ENCODE measurements at regions not wholly inside any gene's neighbourhood (a gene's known extent, or its start where the extent isn't known, plus 50 kb on each side); places are given as distances from the start of the nearest gene placed in this dataset.

DNA sequence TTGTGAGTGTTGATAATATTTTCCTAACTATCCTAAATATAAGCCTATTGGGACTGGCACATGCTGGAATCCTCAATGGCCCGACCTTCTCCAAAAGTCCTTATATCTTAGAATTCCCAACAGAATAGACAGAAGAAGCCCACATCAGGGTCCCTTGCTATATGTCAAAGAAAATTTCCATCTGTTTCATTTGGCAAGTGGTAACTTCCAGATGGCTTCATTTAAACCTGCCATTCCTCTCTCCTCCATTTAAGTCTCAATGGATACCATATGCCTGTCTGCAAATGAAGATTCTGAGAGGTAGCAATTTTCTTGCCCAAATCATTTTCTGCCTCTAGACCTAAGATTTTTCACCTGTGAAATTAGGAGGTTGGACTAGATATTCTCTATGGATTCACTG is 73.1 kb upstream of the KCNA4 start:
- no peak for DNase-seq (ENCODE audit: low read depth)

DNA sequence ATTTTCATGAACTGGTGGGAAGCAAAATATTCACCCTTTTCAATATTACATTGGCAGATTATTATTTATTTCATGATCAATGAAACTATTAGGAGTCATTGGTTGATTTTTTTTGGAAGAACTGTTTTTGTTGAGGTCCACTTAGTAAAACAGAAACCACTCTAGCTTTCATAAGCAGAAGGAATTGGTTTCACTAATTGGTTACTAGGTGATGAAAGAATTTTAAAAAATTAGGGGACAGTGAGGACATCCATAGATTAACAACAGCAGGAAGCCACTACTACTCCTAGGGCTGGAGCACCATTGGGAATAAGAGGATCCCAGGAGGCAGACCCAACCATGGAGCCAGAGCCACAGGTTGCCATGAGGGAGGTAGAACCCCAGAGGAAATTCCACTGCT is 74.4 kb upstream of the KCNA4 start:
- no peak for DNase-seq (ENCODE audit: low read depth)

DNA sequence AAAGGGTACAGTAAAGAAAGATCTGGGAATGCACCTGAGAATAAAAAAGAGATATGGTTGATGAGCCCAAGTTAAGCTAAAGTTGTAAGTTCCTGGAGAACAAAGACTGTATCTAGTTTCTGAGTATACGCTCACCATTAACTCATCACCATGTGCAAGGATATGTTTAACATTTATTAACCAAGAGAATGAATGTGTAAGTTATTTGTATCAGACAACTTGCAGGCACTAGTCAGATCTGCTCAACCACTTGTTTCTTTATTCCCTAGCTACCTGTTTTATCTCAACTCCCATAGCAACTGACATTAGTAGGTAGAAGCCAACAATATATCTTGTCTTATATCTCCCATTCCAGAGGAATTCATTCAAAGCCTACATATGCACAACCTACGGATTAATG is 74.9 kb upstream of the KCNA4 start:
- DNase-seq (ENCODE audit: low read depth): no peak

DNA sequence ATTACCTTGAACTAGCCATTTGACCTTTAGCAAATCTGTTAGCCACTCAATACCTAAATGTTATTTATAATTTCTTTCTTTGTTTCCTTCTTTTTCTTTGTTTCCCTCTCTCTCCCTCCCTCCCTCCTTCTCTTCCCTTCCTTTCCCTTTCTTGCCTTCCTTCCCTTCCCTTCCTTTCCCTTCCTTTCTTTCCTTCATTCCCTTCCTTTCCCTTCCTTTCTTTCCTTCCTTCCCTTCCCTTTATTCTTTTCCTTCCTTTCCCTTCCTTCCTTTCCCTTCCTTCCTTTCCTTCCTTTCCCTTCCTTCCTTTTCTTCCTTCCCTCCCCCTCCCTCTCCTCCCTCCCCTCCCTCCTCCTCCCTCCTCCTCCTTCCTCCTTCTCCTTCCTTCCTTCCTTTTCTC is 75.7 kb upstream of the KCNA4 start:
- no peak for DNase-seq (ENCODE audit: low read depth)

DNA sequence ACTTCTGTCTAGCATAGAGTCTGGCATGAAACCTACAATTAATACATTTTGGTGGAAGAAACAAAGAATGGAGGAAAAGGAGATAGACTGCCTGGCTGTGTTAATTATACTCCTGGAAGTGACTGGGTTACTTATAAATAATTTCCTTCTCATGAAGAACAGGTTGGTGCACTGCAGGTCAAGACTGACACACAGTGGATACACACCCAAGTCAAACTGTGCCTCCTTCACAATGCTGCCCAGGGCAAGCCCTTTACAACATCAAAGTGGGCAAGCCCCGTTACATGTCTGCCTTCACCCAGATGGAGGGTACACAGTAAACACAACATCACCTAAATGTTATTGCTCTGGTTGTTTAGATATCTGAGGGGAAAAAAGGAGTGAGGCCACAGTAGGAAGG is 83.7 kb upstream of the KCNA4 start:
- DNase-seq (ENCODE audit: low read depth): no peak

DNA sequence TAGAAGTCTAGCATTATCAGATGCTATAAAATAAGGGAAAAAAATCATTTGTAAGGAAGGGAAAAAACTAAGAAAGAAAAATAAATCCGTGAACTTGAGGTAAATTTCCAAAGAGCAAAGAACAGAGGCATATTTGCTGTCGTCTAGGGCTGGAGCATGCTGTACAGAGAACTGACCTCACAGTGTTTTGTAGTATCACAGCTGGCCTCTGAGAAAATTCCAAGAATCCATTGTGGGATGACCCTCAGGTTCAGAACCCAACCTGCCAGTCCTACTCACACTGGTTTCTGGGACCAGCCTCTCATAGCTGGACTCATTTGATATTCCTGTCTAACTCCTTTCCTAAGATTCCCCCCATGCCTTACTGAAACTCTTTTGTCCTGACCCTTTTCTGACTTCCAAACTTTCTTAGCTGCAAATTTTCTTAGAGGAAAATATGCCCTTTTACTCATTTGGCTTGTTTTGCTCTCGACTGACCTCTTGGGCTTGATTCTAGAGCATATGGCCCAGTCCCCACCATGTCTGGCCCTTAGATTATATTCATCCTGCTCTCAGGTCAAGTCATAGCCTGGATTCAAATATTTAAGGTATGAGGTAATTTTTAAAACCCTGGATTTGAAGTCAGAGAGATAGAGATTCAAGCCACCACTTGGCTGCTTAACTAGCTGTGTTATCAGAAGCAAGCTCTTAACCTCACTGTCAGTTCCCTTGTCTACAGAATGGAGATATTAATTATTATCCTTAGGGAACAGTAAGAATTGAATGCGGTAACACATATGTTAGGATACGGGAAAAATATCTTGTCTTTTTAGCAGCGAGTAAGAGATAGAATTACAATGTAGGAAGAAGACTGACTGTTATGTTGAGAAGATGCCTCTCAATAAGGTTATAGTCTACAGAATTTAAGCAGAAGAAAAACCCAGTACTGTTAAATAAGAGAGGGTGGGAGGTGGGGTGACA is 89.7 kb upstream of the KCNA4 start:
- no peak for DNase-seq (ENCODE audit: low read depth)

DNA sequence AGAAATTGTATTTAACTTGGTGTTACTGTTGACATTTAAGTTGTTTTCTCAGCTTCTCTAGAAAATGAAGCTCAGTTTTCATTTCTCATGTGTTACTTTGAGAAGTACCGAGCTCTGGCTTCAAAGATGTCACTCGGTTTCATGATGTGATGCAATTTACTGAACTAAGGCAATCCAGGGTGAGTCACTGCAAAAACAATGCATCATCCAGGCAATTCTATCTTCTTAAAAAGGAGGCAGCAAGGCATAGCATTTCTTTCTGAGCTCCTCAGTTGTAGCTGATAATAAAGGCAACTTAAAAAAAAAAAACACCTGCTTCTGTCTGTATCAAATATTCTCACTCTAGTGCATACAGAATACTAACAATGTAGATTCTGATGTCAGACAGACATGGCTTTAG is 91.1 kb upstream of the KCNA4 start:
- peak; percentile 13 for DNase-seq (ENCODE audit: low read depth)

DNA sequence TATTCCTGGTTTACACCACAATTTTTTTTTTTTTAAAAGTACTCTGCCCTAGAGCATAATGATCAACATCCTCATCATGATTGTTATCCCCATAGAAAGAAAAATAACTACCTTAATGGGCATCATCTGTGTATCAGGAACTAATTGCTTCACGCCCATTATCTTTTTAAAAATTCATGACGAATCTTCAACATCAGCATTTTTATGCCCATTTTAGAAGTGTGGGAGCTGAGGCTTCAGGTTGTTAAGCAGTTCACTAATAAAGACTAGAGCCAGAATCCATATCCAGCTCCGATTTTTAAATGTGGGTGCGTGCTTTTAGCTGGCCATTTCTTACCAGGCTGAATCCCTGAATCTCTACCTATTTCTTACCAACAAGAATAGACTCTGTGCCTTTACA is 92.9 kb upstream of the KCNA4 start:
- no peak for DNase-seq (ENCODE audit: low read depth)

DNA sequence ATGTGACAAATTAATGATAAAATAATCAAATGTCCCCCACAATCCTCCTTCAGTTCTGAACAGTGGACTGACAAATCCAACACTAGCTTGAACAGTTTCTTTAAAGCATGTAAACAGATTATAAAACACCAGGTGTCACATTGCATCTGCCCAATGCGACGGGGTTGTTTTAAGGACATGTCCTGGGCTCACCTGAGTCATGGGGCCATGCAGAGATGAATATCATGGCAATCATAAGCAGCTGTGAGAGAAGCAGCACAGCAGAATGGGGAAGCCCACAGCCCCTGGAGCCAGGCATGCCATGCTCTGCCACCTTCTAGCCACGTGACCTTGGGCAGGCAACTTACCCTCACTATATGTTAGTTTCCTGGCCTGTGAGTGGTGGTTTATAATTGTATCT is 93.9 kb upstream of the KCNA4 start:
- DNase-seq (ENCODE audit: low read depth): no peak

DNA sequence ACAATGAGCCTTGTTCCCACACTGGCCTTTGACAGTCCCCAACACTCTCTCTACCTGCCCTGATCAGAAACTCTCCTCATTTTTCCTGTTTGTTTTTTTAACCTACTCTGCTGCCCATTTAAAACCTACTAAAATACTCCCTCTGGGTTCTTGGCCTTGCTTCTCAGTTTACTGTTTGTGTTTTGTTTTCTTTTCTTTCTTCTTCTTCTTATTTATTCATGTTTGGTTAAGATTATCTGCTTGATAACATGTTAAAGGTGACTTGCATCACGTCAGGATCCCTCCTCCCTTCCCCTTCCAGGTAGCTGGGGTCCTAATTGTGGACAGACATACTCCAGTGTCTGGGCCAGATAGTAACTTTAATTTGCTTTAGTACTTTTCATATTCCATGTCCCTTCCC is 95.0 kb upstream of the KCNA4 start:
- DNase-seq (ENCODE audit: low read depth): no peak

DNA sequence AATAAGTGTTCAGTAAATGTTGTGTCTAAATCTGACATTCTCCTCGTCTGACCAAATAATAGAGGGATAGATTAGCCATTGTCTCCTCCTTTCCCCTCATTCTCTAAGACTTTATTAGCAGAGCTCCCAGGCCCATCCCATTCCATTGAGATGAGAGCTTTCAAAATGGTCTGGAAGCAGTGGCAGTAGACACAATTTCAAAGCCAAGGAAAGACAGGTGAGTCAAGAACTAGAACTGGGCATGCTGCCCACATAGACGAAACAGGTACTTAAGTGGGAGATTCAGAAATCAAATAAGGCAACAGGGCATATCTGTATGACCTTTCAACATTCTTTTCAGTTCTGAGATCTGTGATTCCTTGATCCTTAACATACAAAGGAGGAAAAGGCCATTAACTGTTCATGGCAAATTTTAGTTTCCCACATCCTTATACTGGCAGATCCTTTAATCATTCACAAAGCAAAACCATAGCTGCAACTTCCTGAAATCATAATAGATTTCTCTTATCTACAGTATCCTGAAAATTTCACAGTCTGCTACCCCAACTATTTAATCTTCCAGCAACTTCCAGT is 96.6 kb upstream of the KCNA4 start:
- DNase-seq (ENCODE audit: low read depth): no peak

DNA sequence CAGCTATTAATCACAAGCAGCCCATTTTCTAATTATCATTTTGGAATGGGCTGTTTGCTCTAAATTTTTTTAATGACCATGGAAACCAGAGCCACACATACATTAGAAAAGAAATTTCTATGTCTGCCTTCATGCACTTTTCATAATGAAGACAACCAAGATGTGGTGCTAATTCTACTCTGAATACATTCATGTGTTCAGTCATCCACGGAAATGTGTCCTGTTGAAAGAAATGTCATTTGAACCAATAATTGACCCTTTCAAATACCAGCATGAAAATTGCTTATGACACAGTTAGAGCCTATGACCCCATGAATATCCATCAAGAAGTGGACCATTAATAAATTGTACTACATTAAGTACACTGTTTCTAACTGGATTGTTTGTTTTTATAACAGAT is 99.7 kb upstream of the KCNA4 start:
- no peak for DNase-seq (ENCODE audit: low read depth)

DNA sequence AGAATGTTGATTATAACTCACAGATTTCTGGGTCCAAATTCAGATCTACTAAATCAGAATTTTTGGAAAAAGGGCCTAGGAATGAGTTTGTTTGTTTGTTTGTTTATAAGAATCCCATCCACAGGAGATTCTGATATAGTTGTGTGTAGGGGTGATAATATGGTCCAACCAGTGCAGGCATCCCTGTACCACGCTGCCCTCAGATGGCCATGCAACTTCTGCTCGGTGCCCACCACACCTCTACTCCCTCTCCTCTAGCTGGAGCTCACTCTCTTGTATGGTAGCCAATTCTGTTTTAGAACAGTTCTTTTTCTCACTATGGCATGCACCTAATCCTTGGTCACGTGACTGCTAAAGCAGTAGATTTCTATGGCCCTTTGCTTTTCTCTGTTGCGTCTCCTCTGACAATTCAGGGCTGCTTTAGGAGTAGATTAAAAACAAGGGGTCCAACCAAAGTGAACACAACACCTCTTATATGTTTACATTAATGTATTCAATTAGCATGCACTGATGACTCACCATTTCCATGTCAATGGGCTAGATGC is 103.3 kb upstream of the KCNA4 start:
- DNase-seq (ENCODE audit: low read depth): no peak

DNA sequence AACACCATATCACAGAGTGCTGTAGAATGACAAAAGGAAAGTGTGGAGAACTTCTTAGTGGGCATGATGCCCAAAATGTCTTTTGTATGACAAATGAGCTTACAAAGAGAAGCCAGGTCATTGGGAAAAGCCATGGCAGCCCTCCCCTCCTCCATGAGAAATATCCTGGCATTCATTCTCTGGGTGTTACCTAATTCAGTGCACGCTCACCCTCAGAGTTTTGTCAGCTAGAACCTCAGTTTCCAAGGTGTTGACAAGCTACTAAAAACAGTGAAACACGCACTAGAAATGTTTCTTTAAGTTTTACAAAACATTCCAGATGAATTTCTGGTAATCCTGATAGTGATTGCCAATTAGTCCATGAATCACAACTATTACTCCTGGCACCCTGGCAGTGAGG is 105.4 kb upstream of the FSHB start:
- no peak for DNase-seq (ENCODE audit: low read depth)

DNA sequence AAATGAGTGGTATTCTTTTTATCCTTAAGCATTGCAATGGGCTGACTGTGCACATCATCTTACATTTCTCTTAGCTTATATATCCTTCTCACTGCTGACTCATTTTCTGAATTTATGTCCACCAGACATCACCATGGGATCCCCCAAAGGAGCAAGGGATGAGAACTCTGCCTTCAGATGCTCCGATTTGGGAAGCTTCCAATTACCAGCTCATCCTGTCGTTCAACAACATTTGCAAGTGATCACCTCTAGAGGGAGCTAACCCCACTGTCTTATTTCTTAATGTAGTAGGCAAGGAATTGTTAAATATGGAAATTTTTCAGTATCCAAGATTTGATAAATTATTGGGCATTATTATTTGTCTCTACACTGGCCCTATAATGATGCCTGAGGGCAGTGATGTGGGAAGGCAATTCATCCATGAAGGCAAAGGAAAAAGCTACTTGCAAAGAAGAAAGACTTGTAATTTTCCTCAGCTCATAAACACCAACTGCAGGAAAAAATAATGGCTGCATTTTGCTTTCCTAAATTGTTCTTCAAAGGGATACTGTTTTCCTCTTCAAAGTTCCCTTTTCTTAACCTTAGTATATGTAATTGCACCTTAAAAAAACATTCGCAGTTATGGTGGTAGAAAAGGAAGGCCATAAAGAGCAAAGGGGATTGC is 102.4 kb upstream of the FSHB start:
- DNase-seq (ENCODE audit: low read depth): peak; percentile 49

DNA sequence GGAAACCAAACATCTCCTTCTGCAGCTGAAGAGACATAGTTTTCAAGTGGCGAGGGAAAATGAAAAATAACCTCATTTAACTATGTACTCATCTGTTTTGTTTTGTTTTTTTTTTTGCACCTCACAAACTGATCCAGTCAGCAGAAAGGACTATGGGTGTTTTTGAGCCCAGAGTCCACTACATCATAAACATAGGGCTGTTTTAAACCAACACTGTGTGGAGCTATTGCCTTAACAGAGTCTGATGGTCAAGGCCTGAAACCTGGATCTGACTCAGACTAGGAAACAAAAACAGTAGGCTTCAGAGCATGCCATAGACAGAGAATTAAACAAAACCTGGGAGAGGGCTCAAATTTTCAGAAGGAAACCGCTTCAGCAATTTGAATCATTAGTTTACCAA is 99.3 kb upstream of the FSHB start:
- no peak for DNase-seq (ENCODE audit: low read depth)

DNA sequence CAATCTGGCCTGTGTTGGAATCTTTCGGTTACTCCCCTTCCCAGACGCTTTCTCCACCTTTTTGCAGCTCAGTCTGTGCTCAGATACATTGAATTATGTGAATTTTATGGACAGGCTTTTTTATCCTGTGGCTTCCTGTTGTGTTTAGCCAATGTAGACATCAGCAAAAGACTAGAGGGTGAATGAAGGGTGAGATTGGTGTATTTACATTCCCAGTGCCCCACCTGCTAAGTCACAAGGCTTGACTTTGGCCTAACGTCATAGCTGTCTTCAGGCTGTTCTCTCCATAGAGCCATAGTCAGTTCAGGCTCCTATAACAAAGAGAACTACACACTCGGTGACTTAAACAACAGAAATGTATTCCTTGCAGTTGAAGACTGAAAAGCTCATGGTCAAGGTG is 97.5 kb upstream of the FSHB start:
- no peak for DNase-seq (ENCODE audit: low read depth)

DNA sequence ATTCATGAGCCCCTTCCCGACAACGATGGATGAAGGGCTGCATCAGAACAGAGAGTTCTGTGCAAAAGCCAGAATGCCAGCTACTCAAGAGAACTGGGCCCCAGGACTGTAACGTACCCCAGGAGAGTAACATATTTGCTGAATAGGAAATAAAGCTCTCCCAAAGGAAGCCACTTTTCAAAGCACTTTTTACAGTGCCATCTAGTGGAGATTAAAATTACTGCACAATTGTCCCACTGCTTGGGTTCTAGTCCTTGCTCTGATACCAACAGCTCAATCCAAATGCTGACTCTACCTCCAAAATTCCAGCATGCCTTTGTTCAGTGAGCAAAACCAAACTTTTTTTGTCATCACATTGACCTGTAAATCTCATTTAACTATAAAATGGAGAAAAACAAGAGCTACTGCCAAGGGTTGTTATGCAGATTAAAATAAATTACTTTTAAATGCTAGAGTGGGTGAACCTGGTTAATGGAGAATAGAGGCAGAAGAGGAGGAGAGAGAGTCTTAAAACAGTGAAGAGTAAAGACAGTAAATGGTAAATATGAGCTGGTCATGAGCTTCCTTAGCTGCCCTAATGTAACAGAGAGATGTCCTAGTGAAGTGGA is 87.6 kb upstream of the FSHB start:
- peak; percentile 24 for DNase-seq (ENCODE audit: low read depth)

DNA sequence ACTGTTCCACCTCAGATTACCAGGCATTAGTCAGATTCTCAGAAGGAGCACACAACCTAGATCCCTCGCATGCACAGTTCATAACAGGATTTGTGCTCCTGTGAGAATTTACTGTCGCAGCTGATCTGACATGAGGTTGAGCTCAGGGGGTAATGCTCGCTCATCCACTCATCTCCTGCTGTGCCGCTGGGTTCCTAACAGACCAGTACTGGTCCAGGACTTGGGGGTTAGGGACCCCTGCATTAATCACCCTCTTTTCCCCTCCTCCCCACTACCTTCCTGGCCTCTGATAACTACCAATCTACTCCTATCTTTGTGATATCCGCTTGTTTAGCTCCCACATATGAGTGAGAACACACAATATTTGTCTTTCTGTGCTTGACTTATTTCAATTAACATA is 83.5 kb upstream of the FSHB start:
- no peak for DNase-seq (ENCODE audit: low read depth)

DNA sequence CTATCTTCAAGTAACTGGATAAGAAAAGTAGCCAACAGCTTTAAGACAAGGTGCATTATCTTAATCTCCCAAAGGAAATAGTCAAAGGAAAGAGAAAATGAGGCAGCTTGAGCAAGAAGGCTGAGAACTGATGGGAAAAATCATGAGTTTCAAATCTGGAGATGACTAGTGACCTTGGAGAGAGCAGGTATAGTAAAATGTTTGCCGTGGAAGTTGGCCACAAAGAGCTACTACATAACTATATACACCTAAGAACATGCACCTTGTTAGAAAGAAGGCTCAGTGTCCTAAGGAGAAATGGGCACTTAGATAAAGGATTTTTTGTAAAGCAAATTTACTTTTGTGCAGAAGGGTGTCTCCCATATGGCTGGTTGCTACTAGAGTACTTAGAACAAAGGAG is 80.8 kb upstream of the FSHB start:
- DNase-seq (ENCODE audit: low read depth): no peak

DNA sequence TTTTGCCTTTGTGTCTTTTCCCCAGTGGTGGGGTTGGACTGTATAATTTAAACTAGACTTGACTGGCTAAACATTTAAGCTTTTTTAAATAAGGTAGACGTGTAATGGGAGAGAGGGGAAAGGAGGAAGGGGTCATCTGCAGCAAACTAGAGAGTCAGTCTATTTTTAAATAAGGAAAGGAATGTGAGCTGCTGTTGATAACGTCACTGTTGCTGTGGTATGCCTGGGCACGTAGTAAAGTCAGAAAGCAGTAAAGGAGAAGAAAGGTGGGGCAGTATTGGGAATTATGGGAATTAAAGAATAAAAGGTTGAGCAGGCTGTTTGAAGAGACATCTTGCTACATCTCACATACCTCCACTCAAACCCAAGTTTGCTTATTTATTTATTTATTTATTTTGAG is 80.4 kb upstream of the FSHB start:
- DNase-seq (ENCODE audit: low read depth): no peak

DNA sequence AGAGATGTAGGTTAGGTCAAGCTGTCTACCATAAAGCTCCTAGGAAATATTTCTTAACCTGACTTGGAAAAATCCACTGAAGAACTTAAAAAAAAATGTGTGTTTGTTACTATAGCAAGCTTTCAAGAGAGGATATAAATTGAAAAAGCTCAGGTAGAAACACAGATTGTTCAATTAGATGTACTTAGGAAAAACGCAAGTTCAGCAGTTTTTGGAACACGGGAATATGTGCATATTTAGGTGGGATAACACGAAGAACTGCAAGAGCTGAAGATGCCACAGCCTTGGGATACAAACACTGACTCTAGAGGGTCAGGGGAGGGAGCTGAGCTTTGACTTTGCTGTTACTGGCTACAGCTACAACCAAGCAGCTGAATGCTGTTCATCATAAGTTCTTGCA is 77.8 kb upstream of the FSHB start:
- DNase-seq (ENCODE audit: low read depth): no peak

DNA sequence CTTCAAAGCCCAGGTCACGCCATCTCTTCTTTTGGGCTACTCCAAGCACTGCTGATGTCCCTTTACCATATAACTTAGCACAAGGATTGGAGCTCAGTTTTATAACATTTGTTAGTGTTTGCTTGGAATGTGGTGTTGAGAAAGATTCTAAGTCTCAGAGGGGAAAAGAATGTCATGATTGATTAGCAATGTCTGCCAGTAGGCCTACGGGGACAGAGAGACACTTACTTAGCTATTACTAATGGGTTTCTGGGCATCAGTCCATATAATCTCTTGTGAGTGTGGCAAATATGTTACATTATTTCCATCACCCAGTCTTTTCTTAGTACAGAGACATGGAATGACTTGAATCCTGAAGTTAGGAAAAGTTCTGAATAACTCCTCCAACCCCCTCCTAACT is 75.4 kb upstream of the FSHB start:
- no peak for DNase-seq (ENCODE audit: low read depth)

All from ELR (cell line).